OCI-LY7 (cell line): ENCODE measurements at regions not wholly inside any gene's neighbourhood (a gene's known extent, or its start where the extent isn't known, plus 50 kb on each side); places are given as distances from the start of the nearest gene placed in this dataset.

Experiments used
- BruUV-seq: library from RNA; stranded (reverse); fragments of 400-500 nt; replicated peaks from 2 replicates; lab custom pipeline; 2021; lab: Mats Ljungman, UMichigan
- CTCF ChIA-PET: fragments of 300-600 bp; sonication (Branson Sonifier 250); formaldehyde crosslinking; loops from one replicate; lab custom pipeline; 2022; ENCODE audit warnings: antibody characterized with exemption; ENCODE audit not compliant: unreplicated experiment; lab: Charles Lee
- POLR2A ChIA-PET: fragments of 300-600 bp; sonication (Branson Sonifier 250); formaldehyde crosslinking; loops from one replicate; lab custom pipeline; 2022; ENCODE audit warnings: antibody characterized with exemption; lab: Charles Lee
- DNase-seq: peaks from one replicate; pipeline ENCODE4 v3.0.0-alpha.2; 2015; ENCODE audit warnings: low spot score
- H2AFZ ChIP-seq: fragments of 200-600 bp; sonication (generic), shearing (Covaris generic); 2 replicates; pipeline ENCODE4 v1.6.1; 2014; ENCODE audit warnings: mild to moderate bottlenecking, antibody characterized with exemption, low read length, moderate library complexity
- H3K27ac ChIP-seq: fragments of 200-600 bp; sonication (generic); 2 replicates; pipeline ENCODE4 v1.5.1; 2014; ENCODE audit warnings: mixed run types, low read depth, mild to moderate bottlenecking, moderate library complexity, low read length, inconsistent platforms; ENCODE audit not compliant: poor library complexity, severe bottlenecking
- H3K36me3 ChIP-seq: fragments of 200-600 bp; sonication (generic); 2 replicates; pipeline ENCODE4 v1.6.1; 2014; ENCODE audit warnings: mild to moderate bottlenecking, antibody characterized with exemption, low read length, moderate library complexity, mixed read lengths; ENCODE audit not compliant: insufficient read depth
- H3K4me1 ChIP-seq: fragments of 200-600 bp; sonication (generic); 2 replicates; pipeline ENCODE4 v1.5.1; 2014; ENCODE audit warnings: mild to moderate bottlenecking, low read length; ENCODE audit not compliant: insufficient read depth, poor library complexity, severe bottlenecking
- H3K4me2 ChIP-seq: fragments of 200-600 bp; sonication (generic); 2 replicates; pipeline ENCODE4 v1.6.1; 2014; ENCODE audit warnings: mild to moderate bottlenecking, low read length
- H3K4me3 ChIP-seq: fragments of 200-600 bp; sonication (generic); 2 replicates; pipeline ENCODE4 v1.5.1; 2014; ENCODE audit warnings: mild to moderate bottlenecking, low read depth, low read length; ENCODE audit not compliant: poor library complexity, severe bottlenecking
- H3K79me2 ChIP-seq: fragments of 200-600 bp; sonication (generic); 2 replicates; pipeline ENCODE4 v1.6.1; 2016; ENCODE audit warnings: low read depth, mild to moderate bottlenecking, low read length, moderate library complexity, mixed read lengths; ENCODE audit not compliant: insufficient read depth
- H3K9me2 ChIP-seq: fragments of 200-600 bp; sonication (generic); 2 replicates; pipeline ENCODE4 v1.6.1; 2016; ENCODE audit warnings: mild to moderate bottlenecking, low read length, mixed read lengths; ENCODE audit not compliant: insufficient read depth
- H3K9me3 ChIP-seq: fragments of 200-600 bp; sonication (generic); 2 replicates; pipeline ENCODE4 v1.6.1; 2014; ENCODE audit warnings: mild to moderate bottlenecking, mixed run types, low read length, mixed read lengths
- H4K20me1 ChIP-seq: fragments of 200-600 bp; sonication (generic); 2 replicates; pipeline ENCODE4 v1.6.1; 2014; ENCODE audit warnings: mild to moderate bottlenecking, antibody characterized with exemption, low read length, moderate library complexity, mixed read lengths; ENCODE audit not compliant: insufficient read depth
- CTCF ChIP-seq: fragments of 200-600 bp; sonication (generic); conservative IDR thresholded peaks from 2 replicates; pipeline ENCODE4 v1.5.1; 2014; ENCODE audit warnings: mild to moderate bottlenecking, antibody characterized with exemption, low read length, moderate library complexity, mixed read lengths
- EZH2phosphoT487 ChIP-seq: fragments of 200-600 bp; sonication (generic); IDR thresholded peaks from 2 replicates; pipeline ENCODE4 v1.6.1; 2018; ENCODE audit warnings: low read depth, borderline replicate concordance, mild to moderate bottlenecking, mixed run types, antibody characterized with exemption, low read length, moderate library complexity, mixed read lengths
- intact Hi-C: fragments of 100-400 bp; cut with micrococcal nuclease; formaldehyde crosslinking; loops from one replicate; pipeline ENCODE4 v1.10.0; 2022; ENCODE audit not compliant: unreplicated experiment

GRCh38 chr2:126368758-126369157 is 287.2 kb upstream of the GYPC start:
- no peak overlapping the region for H3K4me3 ChIP-seq
- no peak for DNase-seq
- H3K4me1 ChIP-seq = no peaks in the 10 kb centered on the region
- H2AFZ ChIP-seq = no peak overlapping the region
- H3K36me3 ChIP-seq = no peaks in the 10 kb centered on the region
- ChIA-PET POLR2A (interaction anchor here (1.6 kb wide), 1 partner anchor 17 kb away, joined by 3 read pairs; no protein-coding TSS in a partner anchor), CTCF (no interaction called here)
- no peak for TF ChIP-seq CTCF
- no peak for TF ChIP-seq EZH2phosphoT487
- H3K4me2 ChIP-seq = no peak overlapping the region
- H4K20me1 ChIP-seq = no peaks in the 10 kb centered on the region
- no TSS peak for BruUV-seq
- intact Hi-C loops = no loop called here
- no peaks in the 10 kb centered on the region for H3K79me2 ChIP-seq
- H3K9me3 ChIP-seq = no peaks in the 10 kb centered on the region
- no peak overlapping the region for H3K27ac ChIP-seq
- no peaks in the 10 kb centered on the region for H3K9me2 ChIP-seq

- no peak overlapping the region for H2AFZ ChIP-seq
- no peaks in the 10 kb centered on the region for H3K4me1 ChIP-seq
- no peak overlapping the region for H3K4me3 ChIP-seq
- intact Hi-C loops = no loop called here
- ChIA-PET CTCF (no interaction called here), POLR2A (no interaction called here)
- no peak for TF ChIP-seq EZH2phosphoT487
- no peak for TF ChIP-seq CTCF
- no TSS peak for BruUV-seq
- no peaks in the 10 kb centered on the region for H3K79me2 ChIP-seq
- H3K4me2 ChIP-seq = no peak overlapping the region
- H3K36me3 ChIP-seq = no peaks in the 10 kb centered on the region
- H4K20me1 ChIP-seq = no peaks in the 10 kb centered on the region
- H3K9me3 ChIP-seq = no peaks in the 10 kb centered on the region
- H3K9me2 ChIP-seq = no peaks in the 10 kb centered on the region
- no peak overlapping the region for H3K27ac ChIP-seq
- DNase-seq = no peak
Measured at GRCh38 chr2:126370201-126370600, 285.8 kb upstream of the GYPC start.

DNA sequence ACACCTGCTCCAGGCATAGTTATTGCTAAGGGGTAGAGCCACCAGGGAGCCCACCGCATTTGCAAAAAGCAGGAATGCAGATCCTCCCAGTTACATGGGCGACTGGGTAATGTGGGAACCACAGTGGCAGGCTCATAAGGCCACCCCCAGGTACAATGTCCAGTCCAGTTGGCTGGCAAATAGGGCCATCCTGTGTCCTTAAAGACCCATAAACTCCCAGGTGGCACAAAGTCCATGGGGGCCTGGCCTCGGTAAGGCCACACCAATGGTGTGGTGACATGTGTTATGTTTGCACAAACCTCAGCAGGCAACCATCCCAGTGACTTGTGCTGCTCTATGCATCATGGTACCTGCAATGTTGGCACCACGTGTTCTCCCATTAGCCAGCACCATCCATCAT is 283.6 kb upstream of the GYPC start:
- intact Hi-C loops = no loop called here
- CTCF ChIA-PET = no interaction called here
- DNase-seq = no peak
- Histone ChIP-seq H3K4me2 (no peak overlapping the region), H4K20me1 (no peaks in the 10 kb centered on the region), H3K27ac (no peak overlapping the region), H3K9me3 (no peaks in the 10 kb centered on the region), H2AFZ (no peak overlapping the region), H3K4me3 (no peak overlapping the region), H3K79me2 (no peaks in the 10 kb centered on the region), H3K9me2 (no peaks in the 10 kb centered on the region; the same call in 1 of the 2 replicates), H3K36me3 (no peaks in the 10 kb centered on the region), H3K4me1 (no peaks in the 10 kb centered on the region)
- POLR2A ChIA-PET = no interaction called here
- TF ChIP-seq CTCF (no peak), EZH2phosphoT487 (no peak)
- BruUV-seq = no TSS peak
